Caco-2 (cell line): ENCODE measurements at regions not wholly inside any gene's neighbourhood (a gene's known extent, or its start where the extent isn't known, plus 50 kb on each side); places are given as distances from the start of the nearest gene placed in this dataset.

Source experiments
- BruUV-seq: library from RNA; stranded (reverse); fragments of 400-500 nt; replicated peaks from 2 replicates; lab custom pipeline; 2021; lab: Mats Ljungman, UMichigan
- CTCF ChIA-PET: fragments of 300-600 bp; sonication (Branson Sonifier 250); formaldehyde crosslinking; loops from one replicate; lab custom pipeline; 2022; ENCODE audit warnings: antibody characterized with exemption; lab: Charles Lee
- POLR2A ChIA-PET: fragments of 300-600 bp; sonication (Branson Sonifier 250); formaldehyde crosslinking; loops from one replicate; lab custom pipeline; 2022; ENCODE audit warnings: antibody characterized with exemption; lab: Charles Lee
- DNase-seq, 2 experiments: peaks; one replicate each; pipeline versions ENCODE4 v3.0.0 to v3.0.0-alpha.2; 2020 to 2022
- H3K27me3 ChIP-seq: replicated peaks from 2 replicates; pipeline ENCODE4 v1.6.0; 2011; ENCODE audit warnings: low read length; ENCODE audit not compliant: control insufficient read depth, insufficient read depth
- H3K36me3 ChIP-seq: 2 replicates; pipeline ENCODE4 v1.5.1; 2011; ENCODE audit warnings: low read length; ENCODE audit not compliant: control insufficient read depth, insufficient read depth
- H3K4me1 ChIP-seq: fragments of 250-450 bp; sonication (Bioruptor Pico); 2 replicates; pipeline ENCODE4 v1.5.1; 2020; ENCODE audit warnings: mild to moderate bottlenecking
- H3K4me3 ChIP-seq: 2 replicates; pipeline ENCODE4 v1.5.1; 2011; ENCODE audit warnings: low read depth, mild to moderate bottlenecking, control low read depth, low read length
- H3K9me3 ChIP-seq: fragments of 250-450 bp; sonication (Bioruptor Pico); 2 replicates; pipeline ENCODE4 v1.5.1; 2020; ENCODE audit warnings: mild to moderate bottlenecking, moderate library complexity
- H3K27ac Mint-ChIP-seq: one replicate; pipeline ENCODE4 v1.8.0; 2022; ENCODE audit warnings: mixed read lengths; ENCODE audit not compliant: unreplicated experiment
- H3K27me3 Mint-ChIP-seq: one replicate; pipeline ENCODE4 v1.8.0; 2022; ENCODE audit warnings: mixed read lengths; ENCODE audit not compliant: insufficient read depth, unreplicated experiment
- H3K36me3 Mint-ChIP-seq: one replicate; pipeline ENCODE4 v1.8.0; 2022; ENCODE audit warnings: mild to moderate bottlenecking, mixed read lengths; ENCODE audit not compliant: insufficient read depth, unreplicated experiment
- H3K4me1 Mint-ChIP-seq: one replicate; pipeline ENCODE4 v1.8.0; 2022; ENCODE audit warnings: low read depth, mixed read lengths; ENCODE audit not compliant: unreplicated experiment
- H3K4me3 Mint-ChIP-seq: one replicate; pipeline ENCODE4 v1.8.0; 2022; ENCODE audit warnings: mild to moderate bottlenecking, moderate library complexity, mixed read lengths; ENCODE audit not compliant: unreplicated experiment
- H3K9me3 Mint-ChIP-seq: one replicate; pipeline ENCODE4 v1.8.0; 2022; ENCODE audit warnings: mixed read lengths; ENCODE audit not compliant: unreplicated experiment
- intact Hi-C: fragments of 100-400 bp; cut with micrococcal nuclease; formaldehyde crosslinking; loops from one replicate; pipeline ENCODE4 v1.10.0; 2022; ENCODE audit not compliant: unreplicated experiment
- TF ChIP-seq, protein P1 (sequence below), 2 experiments: fragments of 200-600 bp in 1 of 2; IDR thresholded peaks; 1 replicate in 1 of 2; 2 replicates in 1 of 2; pipeline versions ENCODE4 v1.5.1 to v1.8.0; 2011 to 2022; ENCODE audit warnings: antibody characterized with exemption in 1 of 2, control low read depth in 1 of 2, inconsistent platforms in 1 of 2, low read depth in 1 of 2, low read length in 1 of 2, mild to moderate bottlenecking in 1 of 2, moderate library complexity in 1 of 2; ENCODE audit not compliant: insufficient read depth in 1 of 2, severe bottlenecking in 1 of 2, unreplicated experiment in 1 of 2

DNA sequence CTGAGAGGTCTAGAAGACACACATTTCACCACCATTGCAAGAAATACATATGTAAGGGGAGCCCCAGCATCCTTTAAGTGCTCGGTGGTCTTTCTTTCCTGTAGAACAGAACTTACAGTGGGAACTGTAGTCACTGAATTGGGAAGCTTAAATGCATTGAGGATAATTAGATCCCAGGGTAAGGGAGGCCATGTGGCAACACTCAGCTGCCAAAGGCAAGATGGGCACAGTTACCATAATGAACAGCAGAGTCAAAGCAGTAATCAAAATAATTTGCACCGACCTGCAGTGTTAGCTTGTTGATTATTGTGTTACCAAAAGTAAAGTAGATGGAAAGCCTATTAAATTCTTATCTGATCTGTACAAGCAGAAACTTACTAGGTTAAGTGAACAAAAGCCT, 291.2 kb upstream of the PCDH20 start:
- peaks cover 19% of the 10 kb centered on the region for H3K9me3 Mint-ChIP-seq
- H3K27me3 Mint-ChIP-seq: no peaks in the 10 kb centered on the region
- H3K4me3 Mint-ChIP-seq: no peak overlapping the region
- CTCF ChIA-PET: no interaction called here
- no peaks in the 10 kb centered on the region for H3K36me3 Mint-ChIP-seq
- H3K36me3 ChIP-seq: no peaks in the 10 kb centered on the region
- no peak for DNase-seq
- no peaks in the 10 kb centered on the region for H3K4me1 ChIP-seq
- intact Hi-C loops: no loop called here
- no peak overlapping the region for H3K4me3 ChIP-seq
- no peaks in the 10 kb centered on the region for H3K27me3 ChIP-seq
- TF ChIP-seq, protein P1, sequence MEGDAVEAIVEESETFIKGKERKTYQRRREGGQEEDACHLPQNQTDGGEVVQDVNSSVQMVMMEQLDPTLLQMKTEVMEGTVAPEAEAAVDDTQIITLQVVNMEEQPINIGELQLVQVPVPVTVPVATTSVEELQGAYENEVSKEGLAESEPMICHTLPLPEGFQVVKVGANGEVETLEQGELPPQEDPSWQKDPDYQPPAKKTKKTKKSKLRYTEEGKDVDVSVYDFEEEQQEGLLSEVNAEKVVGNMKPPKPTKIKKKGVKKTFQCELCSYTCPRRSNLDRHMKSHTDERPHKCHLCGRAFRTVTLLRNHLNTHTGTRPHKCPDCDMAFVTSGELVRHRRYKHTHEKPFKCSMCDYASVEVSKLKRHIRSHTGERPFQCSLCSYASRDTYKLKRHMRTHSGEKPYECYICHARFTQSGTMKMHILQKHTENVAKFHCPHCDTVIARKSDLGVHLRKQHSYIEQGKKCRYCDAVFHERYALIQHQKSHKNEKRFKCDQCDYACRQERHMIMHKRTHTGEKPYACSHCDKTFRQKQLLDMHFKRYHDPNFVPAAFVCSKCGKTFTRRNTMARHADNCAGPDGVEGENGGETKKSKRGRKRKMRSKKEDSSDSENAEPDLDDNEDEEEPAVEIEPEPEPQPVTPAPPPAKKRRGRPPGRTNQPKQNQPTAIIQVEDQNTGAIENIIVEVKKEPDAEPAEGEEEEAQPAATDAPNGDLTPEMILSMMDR (IDR thresholded peaks at IDR 0.05; ENCODE audit: insufficient read depth in 1 of 2, low read depth in 1 of 2, low read length in 1 of 2, severe bottlenecking in 1 of 2, unreplicated experiment in 1 of 2): no peak
- BruUV-seq: no TSS peak
- H3K9me3 ChIP-seq: no peaks in the 10 kb centered on the region
- H3K4me1 Mint-ChIP-seq: no peaks in the 10 kb centered on the region
- no peak overlapping the region for H3K27ac Mint-ChIP-seq
- POLR2A ChIA-PET: no interaction called here

DNA sequence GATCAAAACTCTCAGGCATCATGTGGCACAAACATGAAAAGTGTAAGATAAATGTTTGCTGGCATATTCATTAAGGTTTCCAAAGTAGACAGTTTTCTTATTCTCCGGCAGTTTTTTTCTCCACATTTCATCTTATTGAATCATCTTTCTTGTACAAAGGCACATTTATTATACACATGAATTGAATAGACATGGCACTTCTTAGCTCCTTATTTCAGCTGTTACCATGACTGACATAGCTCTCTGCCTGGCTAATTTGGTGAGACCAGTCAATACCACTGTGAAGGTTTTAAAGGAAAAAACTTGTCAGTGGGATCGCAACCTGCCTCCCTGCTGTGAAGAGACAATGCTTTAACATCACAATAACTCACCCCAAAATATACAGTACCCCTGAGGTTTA, 285.0 kb upstream of the PCDH20 start:
- no peak for DNase-seq
- Mint-ChIP-seq H3K27me3 (peaks cover 6% of the 10 kb centered on the region), H3K4me3 (no peak overlapping the region), H3K9me3 (peaks cover 19% of the 10 kb centered on the region), H3K4me1 (no peaks in the 10 kb centered on the region), H3K27ac (no peak overlapping the region), H3K36me3 (no peaks in the 10 kb centered on the region)
- ChIA-PET CTCF (no interaction called here), POLR2A (no interaction called here)
- H3K36me3 ChIP-seq: no peaks in the 10 kb centered on the region
- no peaks in the 10 kb centered on the region for H3K9me3 ChIP-seq
- TF ChIP-seq, protein P1 (IDR thresholded peaks at IDR 0.05; ENCODE audit: insufficient read depth in 1 of 2, low read depth in 1 of 2, low read length in 1 of 2, severe bottlenecking in 1 of 2, unreplicated experiment in 1 of 2): no peak
- no TSS peak for BruUV-seq
- no peaks in the 10 kb centered on the region for H3K27me3 ChIP-seq
- no peaks in the 10 kb centered on the region for H3K4me1 ChIP-seq
- intact Hi-C loops: loop anchor here (5.0 kb wide), 1 partner anchor 1572 kb away; no protein-coding TSS in a partner anchor
- no peak overlapping the region for H3K4me3 ChIP-seq

DNA sequence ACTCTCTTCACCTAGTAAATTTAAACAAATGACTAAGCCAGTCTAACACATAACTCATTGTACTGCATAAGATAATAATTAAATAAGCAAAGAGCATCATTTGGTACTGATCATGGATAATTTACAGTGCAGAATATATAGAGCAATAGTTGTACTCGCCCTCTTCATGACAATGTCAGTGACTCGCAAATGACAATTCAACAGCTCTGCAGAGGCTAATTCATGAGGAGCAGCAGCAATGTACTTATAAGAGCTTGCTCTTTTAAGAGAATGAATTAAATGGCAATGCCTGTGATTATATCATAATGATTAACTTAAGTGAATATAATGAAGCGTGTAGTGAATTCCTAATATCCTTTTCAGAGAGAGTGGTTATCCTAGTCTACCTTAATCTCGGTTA, 284.5 kb upstream of the PCDH20 start:
- H3K36me3 Mint-ChIP-seq: no peaks in the 10 kb centered on the region
- H3K9me3 ChIP-seq: no peaks in the 10 kb centered on the region
- TF ChIP-seq, protein P1 (IDR thresholded peaks at IDR 0.05; ENCODE audit: insufficient read depth in 1 of 2, low read depth in 1 of 2, low read length in 1 of 2, severe bottlenecking in 1 of 2, unreplicated experiment in 1 of 2): no peak
- H3K27me3 Mint-ChIP-seq: peaks cover 6% of the 10 kb centered on the region
- H3K4me1 Mint-ChIP-seq: no peaks in the 10 kb centered on the region
- intact Hi-C loops: loop anchor here (5.0 kb wide), 1 partner anchor 1572 kb away; no protein-coding TSS in a partner anchor
- H3K27me3 ChIP-seq: no peaks in the 10 kb centered on the region
- H3K27ac Mint-ChIP-seq: no peak overlapping the region
- peaks cover 15% of the 10 kb centered on the region for H3K9me3 Mint-ChIP-seq
- H3K4me3 Mint-ChIP-seq: no peak overlapping the region
- no peak for DNase-seq
- no peaks in the 10 kb centered on the region for H3K4me1 ChIP-seq
- ChIA-PET POLR2A (no interaction called here), CTCF (no interaction called here)
- H3K4me3 ChIP-seq: no peak overlapping the region
- no TSS peak for BruUV-seq
- no peaks in the 10 kb centered on the region for H3K36me3 ChIP-seq
